HG03439 (cell line): ENCODE measurements at regions not wholly inside any gene's neighbourhood (a gene's known extent, or its start where the extent isn't known, plus 50 kb on each side); places are given as distances from the start of the nearest gene placed in this dataset.
"Not testable (repeated sequence)": the region's sequence is repeated elsewhere in the genome, so short reads cannot be mapped to it uniquely, and the experiment has no call there.

Source experiments
- ATAC-seq: cut with Tn5 transposase; IDR thresholded peaks from one replicate; pipeline ENCODE4 v1.9.1; 2021; ENCODE audit warnings: mild to moderate bottlenecking, moderate library complexity; ENCODE audit not compliant: unreplicated experiment

DNA sequence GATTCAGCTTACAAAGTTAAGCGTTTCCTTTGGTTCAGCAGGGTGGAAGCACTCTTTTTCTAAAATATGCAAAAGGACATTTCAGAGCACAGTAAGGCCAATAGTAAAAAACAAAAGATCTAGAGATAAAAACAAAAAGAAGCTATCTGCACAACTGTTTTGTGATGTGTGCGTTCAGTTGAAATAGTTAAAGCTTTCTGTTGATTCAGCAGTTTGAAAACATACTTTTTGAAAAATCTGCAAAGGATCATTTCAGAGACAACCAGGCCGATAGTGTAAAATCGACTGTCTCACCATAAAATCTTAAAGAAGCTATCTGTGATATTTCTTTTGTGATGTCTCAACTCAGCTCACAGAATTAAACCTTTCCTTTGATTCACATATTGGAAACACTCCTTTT, 300.0 kb upstream of the ALG10B start:
- ATAC-seq, result no peak

- ATAC-seq, result no peak
Measured at GRCh38 chr12:38025916-38026315, 290.7 kb upstream of the ALG10B start.

GRCh38 chr12:38053113-38053512, 263.5 kb upstream of the ALG10B start:
- no peak for ATAC-seq

DNA sequence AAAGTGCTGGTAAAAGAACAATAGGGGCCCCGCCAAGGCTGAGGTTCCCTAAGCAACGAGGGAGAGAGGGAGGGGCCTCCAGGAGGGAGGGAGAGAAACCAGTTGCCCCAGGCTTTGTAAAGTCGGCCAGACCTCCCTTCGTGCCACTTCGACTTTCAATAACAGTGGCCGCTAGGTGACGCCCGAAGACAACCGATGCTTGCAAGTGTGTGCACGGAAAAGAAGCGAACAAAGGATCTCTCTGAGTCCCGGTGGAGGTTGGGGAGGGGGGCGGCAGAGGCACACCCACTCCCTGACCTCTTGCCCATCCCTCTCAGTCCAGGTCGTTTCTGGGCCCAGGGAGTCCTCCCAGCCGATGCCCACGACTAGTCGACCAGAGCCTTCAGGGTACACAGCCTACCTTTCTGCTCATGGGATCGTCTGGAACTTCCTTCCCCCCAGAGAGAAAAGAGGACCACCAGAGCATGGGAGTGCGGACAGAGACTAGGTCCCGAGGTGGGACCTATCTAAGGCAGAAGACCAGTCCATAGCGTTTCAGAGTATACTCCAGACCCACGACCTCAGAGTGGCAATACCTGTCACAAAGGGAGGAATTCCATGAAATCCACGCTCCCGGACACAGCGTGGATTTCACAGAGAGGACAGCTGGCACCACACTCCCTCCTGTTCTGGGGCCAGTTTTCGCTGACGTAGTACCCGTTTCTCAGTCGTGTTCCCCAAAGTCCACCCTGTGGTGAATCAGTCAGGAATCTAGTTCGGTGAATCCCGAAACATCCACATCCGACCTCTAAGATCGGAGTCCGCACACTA, 262.7 kb upstream of the ALG10B start:
- ATAC-seq, result no peak

DNA sequence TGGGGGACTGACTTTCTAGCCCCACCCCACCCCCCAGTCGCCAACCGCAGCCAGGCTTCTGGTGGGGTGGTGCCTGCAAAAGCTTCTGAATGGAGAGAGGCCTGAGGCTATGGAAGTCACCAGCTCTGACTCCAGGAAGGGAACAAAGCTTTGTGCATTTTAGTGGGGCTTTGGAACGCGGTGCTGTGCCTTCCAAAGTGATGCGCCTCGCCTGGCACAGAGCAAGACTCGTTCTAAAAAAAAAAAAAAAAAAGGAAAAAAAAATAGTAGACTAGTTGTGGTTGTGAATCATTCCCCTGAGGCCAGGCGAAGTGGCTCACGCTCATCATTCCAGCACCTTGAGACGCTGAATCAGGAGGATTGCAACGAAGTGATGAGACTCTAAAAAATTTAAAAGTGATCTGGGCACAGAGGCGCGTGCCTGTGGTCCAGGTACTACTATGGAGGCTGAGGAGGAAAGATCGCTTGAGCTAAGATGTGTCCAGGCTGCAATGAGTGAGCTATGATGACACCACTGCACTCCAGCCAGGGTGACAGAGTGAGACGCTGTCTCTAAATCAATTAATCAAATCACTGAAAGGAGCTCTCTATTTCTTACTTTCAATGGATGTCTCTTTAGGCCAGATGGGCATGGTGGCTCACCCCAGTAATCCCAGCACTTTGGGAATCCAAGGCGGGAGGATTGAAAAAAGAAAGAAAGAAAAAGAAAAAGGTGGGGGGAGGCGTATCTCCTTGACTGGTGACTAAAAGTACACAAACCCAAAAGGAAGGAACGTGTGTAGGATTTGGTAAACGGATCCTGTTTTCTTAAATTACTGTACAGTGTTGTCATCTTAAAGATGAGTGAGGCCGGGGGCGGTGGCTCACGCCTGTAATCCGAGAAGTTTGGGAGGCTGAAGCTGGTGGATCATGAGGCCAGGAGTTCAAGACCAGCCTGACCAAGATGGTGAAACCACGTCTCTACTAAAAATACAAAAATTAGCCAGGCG, 259.6 kb upstream of the ALG10B start:
- ATAC-seq, result no peak

DNA sequence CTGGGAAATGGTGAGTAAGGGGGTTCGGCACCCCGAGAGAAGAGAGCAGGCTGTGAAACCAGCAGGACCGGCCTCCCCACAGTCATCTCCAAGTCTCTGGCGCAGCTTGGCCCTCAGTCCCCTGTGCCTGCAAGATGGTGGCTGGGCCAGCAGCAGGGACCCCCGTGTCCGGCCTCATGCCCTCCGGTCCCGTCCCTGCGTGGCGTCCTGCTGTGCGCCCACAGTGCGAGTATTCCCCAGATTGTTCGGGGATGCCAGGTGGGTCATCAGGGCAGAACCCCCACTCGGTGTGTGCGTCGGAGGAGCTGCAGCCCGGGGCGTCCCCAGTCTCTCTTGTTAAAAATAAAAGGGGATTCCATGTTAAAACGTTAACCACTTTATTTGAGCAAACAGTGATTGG, 216.9 kb upstream of the ALG10B start:
- no peak for ATAC-seq

GRCh38 chr12:38101753-38102152, 214.8 kb upstream of the ALG10B start:
- no peak for ATAC-seq

DNA sequence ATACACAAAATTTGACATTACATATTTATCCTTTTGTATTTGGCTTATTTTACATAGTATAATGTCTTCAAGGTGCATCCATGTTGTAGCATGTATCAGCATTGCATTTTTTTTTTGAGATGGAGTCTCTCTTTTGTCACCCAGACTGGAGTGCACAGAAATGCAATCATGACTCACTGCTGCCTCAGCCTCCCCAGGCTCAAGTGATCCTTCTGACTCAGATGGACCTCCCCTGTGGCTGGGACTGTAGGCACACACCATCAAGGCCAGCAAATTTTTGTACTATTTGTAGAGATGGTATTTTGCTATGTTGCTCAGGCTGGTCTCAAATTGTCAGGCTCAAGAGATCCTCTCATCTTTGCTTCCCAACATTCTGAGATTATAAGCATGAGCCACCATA, 214.4 kb upstream of the ALG10B start:
- ATAC-seq, result no peak

- no peak for ATAC-seq
Measured at GRCh38 chr12:38110026-38110699, 206.4 kb upstream of the ALG10B start.

- no peak for ATAC-seq
Measured at GRCh38 chr12:38113991-38114390, 202.6 kb upstream of the ALG10B start.

- no peak for ATAC-seq
Measured at GRCh38 chr12:38116968-38117367, 199.6 kb upstream of the ALG10B start.

DNA sequence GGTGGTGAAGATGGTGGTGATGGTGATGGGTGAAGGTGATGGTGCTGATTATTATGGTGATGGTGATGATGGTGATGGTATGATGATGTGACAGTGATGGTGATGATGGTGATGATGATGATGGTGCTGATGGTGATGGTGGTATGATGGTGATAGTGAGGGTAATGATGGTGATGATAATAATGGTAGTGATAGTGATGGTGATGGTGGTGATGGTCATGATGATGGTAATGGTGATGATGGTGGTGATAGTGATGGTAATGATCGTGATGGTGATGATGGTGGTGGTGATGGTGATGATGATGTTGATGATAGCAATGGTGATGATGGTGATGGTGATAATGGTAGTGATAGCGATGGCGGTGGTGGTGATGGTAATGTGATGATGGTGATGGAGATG, 197.9 kb upstream of the ALG10B start:
- ATAC-seq, result no peak

DNA sequence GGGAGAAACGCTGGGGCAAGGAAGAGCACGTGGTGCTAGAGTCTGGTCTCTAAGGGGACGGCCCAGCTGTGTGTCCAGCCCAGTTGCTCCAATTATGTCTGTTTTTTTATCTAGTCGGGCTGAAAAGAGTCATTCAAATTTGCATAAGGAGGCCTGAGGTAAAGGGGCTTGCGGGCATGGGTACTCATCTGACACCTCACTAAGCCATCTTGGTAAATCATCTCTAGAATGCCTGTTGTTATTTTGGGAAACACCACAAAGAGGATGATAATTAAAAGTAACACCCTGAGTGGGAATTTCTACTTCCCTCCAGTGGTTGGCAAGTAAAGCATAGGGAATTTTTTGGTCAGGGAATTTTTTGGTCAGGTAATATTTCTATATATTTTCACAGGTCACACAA, 196.1 kb upstream of the ALG10B start:
- no peak for ATAC-seq

- not testable (repeated sequence) for ATAC-seq
Measured at GRCh38 chr12:38123028-38123427, 193.5 kb upstream of the ALG10B start.

- no peak for ATAC-seq
Measured at GRCh38 chr12:38123566-38124246, 192.9 kb upstream of the ALG10B start.

GRCh38 chr12:38124247-38125012, 192.1 kb upstream of the ALG10B start:
- no peak for ATAC-seq

DNA sequence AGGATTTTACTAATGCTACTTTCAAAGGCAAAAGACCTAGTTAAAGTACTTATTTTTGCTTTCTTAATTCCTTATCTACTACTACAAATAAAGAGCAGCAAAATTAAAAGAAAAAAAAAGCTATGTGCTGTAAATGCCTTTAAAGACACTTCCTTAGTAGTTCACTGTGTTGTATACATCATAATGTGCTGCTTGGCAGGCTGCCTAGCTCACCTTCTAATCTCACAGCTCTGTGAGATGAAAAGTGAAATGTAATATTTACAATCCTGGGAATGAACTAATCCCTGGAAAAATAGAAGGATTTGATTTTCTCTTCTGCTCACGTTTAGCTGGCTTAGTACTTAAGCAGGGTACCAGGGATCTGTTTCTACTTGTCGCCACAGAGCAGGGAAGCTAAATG, 184.4 kb upstream of the ALG10B start:
- no peak for ATAC-seq

- no peak for ATAC-seq
Measured at GRCh38 chr12:38137287-38137686, 179.3 kb upstream of the ALG10B start.

DNA sequence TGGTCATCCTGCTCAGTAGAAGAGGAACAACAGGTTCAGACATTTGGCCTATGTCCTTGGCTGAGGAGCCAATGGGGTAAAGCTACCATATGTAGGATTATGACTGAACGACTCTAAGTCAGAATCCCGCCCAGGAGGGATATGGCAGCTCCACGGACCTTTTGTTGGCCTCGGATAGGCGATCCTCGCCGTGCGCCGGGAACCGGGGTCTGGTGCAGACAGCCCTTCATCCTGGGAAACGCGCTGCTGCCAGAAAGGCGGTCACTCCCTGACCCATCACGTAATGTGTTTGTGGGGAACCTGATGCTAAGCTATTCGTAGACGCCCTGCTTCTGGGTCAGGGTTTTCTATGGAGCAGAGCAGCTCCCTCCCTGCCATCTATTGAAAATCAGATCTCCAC, 178.9 kb upstream of the ALG10B start:
- no peak for ATAC-seq
